Trophoblast cell (in vitro differentiated cells and primary cell): ENCODE measurements at regions not wholly inside any gene's neighbourhood (a gene's known extent, or its start where the extent isn't known, plus 50 kb on each side); places are given as distances from the start of the nearest gene placed in this dataset.

Experiments
- DNase-seq, 2 donors: peaks; one replicate each; pipeline ENCODE4 v3.0.0-alpha.2; 2016
- H2AFZ ChIP-seq: 2 replicates; pipeline ENCODE4 v1.6.1; 2013; ENCODE audit warnings: low read length, moderate library complexity, mild to moderate bottlenecking; ENCODE audit not compliant: insufficient read depth, poor library complexity
- H2AK5ac ChIP-seq: 2 replicates; pipeline ENCODE4 v1.6.1; 2013; ENCODE audit warnings: mild to moderate bottlenecking, low read length
- H2BK120ac ChIP-seq: 2 replicates; pipeline ENCODE4 v1.6.1; 2013; ENCODE audit warnings: low read length, mild to moderate bottlenecking, moderate library complexity; ENCODE audit not compliant: insufficient read depth, poor library complexity
- H2BK12ac ChIP-seq: 2 replicates; pipeline ENCODE4 v1.6.1; 2013; ENCODE audit warnings: mild to moderate bottlenecking, low read length, moderate library complexity
- H2BK5ac ChIP-seq: 2 replicates; pipeline ENCODE4 v1.6.1; 2013; ENCODE audit warnings: low read length, low read depth, moderate library complexity, mild to moderate bottlenecking; ENCODE audit not compliant: poor library complexity
- H3K14ac ChIP-seq: 2 replicates; pipeline ENCODE4 v1.6.1; 2013; ENCODE audit warnings: mild to moderate bottlenecking, low read length
- H3K18ac ChIP-seq: 2 replicates; pipeline ENCODE4 v1.6.1; 2013; ENCODE audit warnings: mild to moderate bottlenecking, low read length
- H3K23ac ChIP-seq: 2 replicates; pipeline ENCODE4 v1.6.1; 2013; ENCODE audit warnings: low read length
- H3K27ac ChIP-seq: 2 replicates; pipeline ENCODE4 v1.5.1; 2013; ENCODE audit warnings: low read depth, mild to moderate bottlenecking, inconsistent platforms, low read length, moderate library complexity
- H3K27me3 ChIP-seq: 2 replicates; pipeline ENCODE4 v1.6.1; 2013; ENCODE audit warnings: inconsistent platforms, mild to moderate bottlenecking, low read length, moderate library complexity; ENCODE audit not compliant: insufficient read depth
- H3K36me3 ChIP-seq, 2 experiments: 1 replicate in 1 of 2; 2 replicates in 1 of 2; pipeline ENCODE4 v1.6.1; 2013; ENCODE audit warnings: low read length in 2 of 2, mild to moderate bottlenecking in 2 of 2, moderate library complexity in 1 of 2; ENCODE audit not compliant: insufficient read depth in 2 of 2, control insufficient read depth in 1 of 2
- H3K4ac ChIP-seq: 2 replicates; pipeline ENCODE4 v1.6.1; 2013; ENCODE audit warnings: low read depth, mild to moderate bottlenecking, low read length, moderate library complexity
- H3K4me1 ChIP-seq, 2 experiments: 1 replicate in 1 of 2; 2 replicates in 1 of 2; pipeline ENCODE4 v1.6.1; 2013; ENCODE audit warnings: low read length in 2 of 2, mild to moderate bottlenecking in 2 of 2, moderate library complexity in 1 of 2; ENCODE audit not compliant: insufficient read depth in 2 of 2, control insufficient read depth in 1 of 2
- H3K4me2 ChIP-seq: 2 replicates; pipeline ENCODE4 v1.6.1; 2013; ENCODE audit warnings: inconsistent platforms, mild to moderate bottlenecking, low read length, moderate library complexity
- H3K4me3 ChIP-seq: 2 replicates; pipeline ENCODE4 v1.5.1; 2013; ENCODE audit warnings: mild to moderate bottlenecking, low read depth, low read length, inconsistent platforms
- H3K79me1 ChIP-seq: one replicate; pipeline ENCODE4 v1.6.1; 2013; ENCODE audit warnings: low read length
- H3K79me2 ChIP-seq: 2 replicates; pipeline ENCODE4 v1.6.1; 2013; ENCODE audit warnings: low read length, mild to moderate bottlenecking; ENCODE audit not compliant: control insufficient read depth, insufficient read depth, poor library complexity
- H3K9ac ChIP-seq: 2 replicates; pipeline ENCODE4 v1.6.1; 2013; ENCODE audit warnings: mild to moderate bottlenecking, low read length
- H3K9me3 ChIP-seq: 2 replicates; pipeline ENCODE4 v1.6.1; 2013; ENCODE audit warnings: low read depth, mild to moderate bottlenecking, control low read depth, inconsistent platforms, low read length; ENCODE audit not compliant: insufficient read depth
- H4K12ac ChIP-seq: 2 replicates; pipeline ENCODE4 v1.6.1; 2013; ENCODE audit warnings: low read depth, mild to moderate bottlenecking, low read length, moderate library complexity
- H4K8ac ChIP-seq: 2 replicates; pipeline ENCODE4 v1.6.1; 2013; ENCODE audit warnings: low read depth, mild to moderate bottlenecking, low read length, moderate library complexity
- H4K91ac ChIP-seq: one replicate; pipeline ENCODE4 v1.6.1; 2013; ENCODE audit warnings: low read depth, mild to moderate bottlenecking, low read length, moderate library complexity
- WGBS: extraction: QIAGEN DNeasy Blood & Tissue Kit; methylation state at CpG from one replicate; pipeline ENCODE4 v1.1.7; 2013; ENCODE audit warnings: missing lambda C conversion rate; ENCODE audit not compliant: insufficient read length, insufficient coverage; ENCODE audit errors: extremely low coverage; 5-methylcytosine and 5-hydroxymethylcytosine counted together

DNA sequence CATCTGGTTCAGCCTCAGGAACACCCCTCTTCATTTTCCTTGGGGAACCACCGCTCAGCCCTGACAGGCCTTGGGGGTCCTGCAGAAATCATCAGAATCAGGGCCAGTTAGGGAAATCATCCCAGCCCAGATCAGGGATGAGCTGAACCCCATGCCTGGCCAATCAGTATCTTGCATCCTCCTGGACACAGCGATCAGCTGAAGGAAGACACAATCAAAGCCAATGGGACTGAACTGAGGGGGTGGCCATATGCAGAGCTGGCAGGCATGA lies 395.4 kb downstream of the MATN1 start:
- H3K4ac ChIP-seq: no peak overlapping the region
- H3K36me3 ChIP-seq: no peaks in the 10 kb centered on the region
- H3K4me3 ChIP-seq: no peak overlapping the region
- H3K27ac ChIP-seq: no peak overlapping the region
- no CpG with 5 or more reads among the region's 2 CpGs for WGBS
- no peak overlapping the region for H4K8ac ChIP-seq
- H3K27me3 ChIP-seq: no peaks in the 10 kb centered on the region
- no peak overlapping the region for H3K14ac ChIP-seq
- H3K79me2 ChIP-seq: no peaks in the 10 kb centered on the region
- H2BK12ac ChIP-seq: no peak overlapping the region
- H3K9me3 ChIP-seq: no peaks in the 10 kb centered on the region
- no peaks in the 10 kb centered on the region for H3K79me1 ChIP-seq
- no peak overlapping the region for H2BK5ac ChIP-seq
- H4K91ac ChIP-seq: no peak overlapping the region
- H2AFZ ChIP-seq: no peak overlapping the region
- H3K18ac ChIP-seq: no peak overlapping the region
- no peak overlapping the region for H3K4me2 ChIP-seq
- H3K4me1 ChIP-seq: no peaks in the 10 kb centered on the region
- H2BK120ac ChIP-seq: no peak overlapping the region
- no peak overlapping the region for H3K23ac ChIP-seq
- no peak for DNase-seq
- H4K12ac ChIP-seq: no peak overlapping the region
- no peak overlapping the region for H3K9ac ChIP-seq
- H2AK5ac ChIP-seq: no peak overlapping the region

DNA sequence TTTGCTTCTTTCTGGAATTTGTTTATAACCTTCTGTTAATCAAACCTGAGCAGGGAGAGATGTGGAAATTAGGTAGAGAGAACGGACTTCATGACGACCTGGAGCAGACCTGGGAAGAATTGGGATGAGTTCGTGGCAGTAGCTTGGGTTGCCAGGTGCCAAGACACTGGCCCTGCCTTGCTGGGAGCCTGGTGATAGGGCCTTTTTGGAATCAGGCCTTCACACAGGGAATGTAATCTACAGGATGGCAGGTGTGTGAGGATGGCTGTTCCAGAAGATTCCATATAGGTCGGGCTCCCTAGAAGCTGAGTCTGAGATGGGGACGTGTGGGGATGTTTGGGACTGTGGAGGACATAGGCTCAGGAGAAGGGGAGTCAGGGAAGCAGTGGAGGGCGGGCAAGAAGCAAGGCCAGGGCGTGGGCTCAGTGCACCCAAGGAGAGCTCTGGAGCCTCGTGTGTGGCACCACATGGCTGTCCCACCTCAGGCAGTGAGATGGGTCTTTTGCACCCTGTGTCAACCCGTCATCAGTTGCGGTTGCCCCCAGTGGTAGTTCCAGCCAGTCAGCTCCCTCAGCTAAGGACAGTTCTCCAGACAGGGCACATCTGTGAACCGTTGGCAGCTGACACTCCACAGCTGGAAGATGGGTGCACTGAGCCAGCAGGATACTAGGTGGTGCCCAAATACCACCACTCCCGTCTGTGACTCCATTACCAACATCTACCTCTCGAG lies 395.9 kb downstream of the MATN1 start:
- no peak overlapping the region for H3K14ac ChIP-seq
- no peak overlapping the region for H4K91ac ChIP-seq
- H3K36me3 ChIP-seq: no peaks in the 10 kb centered on the region
- H3K4me2 ChIP-seq: no peak overlapping the region
- H3K4ac ChIP-seq: no peak overlapping the region
- H3K9me3 ChIP-seq: no peaks in the 10 kb centered on the region
- H3K4me3 ChIP-seq: no peak overlapping the region
- no peak overlapping the region for H2AK5ac ChIP-seq
- no peak overlapping the region for H2BK120ac ChIP-seq
- no peak overlapping the region for H2AFZ ChIP-seq
- no peak overlapping the region for H2BK12ac ChIP-seq
- H3K9ac ChIP-seq: no peak overlapping the region
- H4K12ac ChIP-seq: no peak overlapping the region
- no peaks in the 10 kb centered on the region for H3K4me1 ChIP-seq
- no peak overlapping the region for H3K18ac ChIP-seq
- H3K27ac ChIP-seq: no peak overlapping the region
- H3K27me3 ChIP-seq: no peaks in the 10 kb centered on the region
- H3K23ac ChIP-seq: no peak overlapping the region
- H3K79me2 ChIP-seq: no peaks in the 10 kb centered on the region
- no peak for DNase-seq
- no peaks in the 10 kb centered on the region for H3K79me1 ChIP-seq
- H2BK5ac ChIP-seq: no peak overlapping the region
- no CpG with 5 or more reads among the region's 13 CpGs for whole genome bisulfite sequencing
- H4K8ac ChIP-seq: no peak overlapping the region

DNA sequence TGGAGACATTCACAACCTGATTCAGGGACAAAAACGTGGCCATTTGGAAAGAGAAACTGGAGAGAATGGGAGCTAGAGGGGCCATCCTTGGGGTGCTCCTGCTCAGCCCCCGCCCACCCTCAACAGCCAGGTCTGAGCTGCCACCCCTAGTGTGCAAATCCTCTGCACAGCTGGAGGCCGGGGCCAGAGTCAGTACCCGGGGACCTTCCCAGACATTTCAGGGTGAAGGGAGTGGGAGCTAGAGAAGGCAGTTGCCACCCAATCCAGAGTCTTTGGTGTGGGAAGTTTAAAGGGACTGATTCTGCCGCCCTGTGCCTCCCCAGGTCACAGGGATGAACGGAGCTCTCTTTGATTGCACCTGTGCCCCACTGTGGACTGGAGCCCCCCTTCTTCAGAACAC lies 397.4 kb downstream of the MATN1 start:
- WGBS: no CpG with 5 or more reads among the region's 6 CpGs

DNA sequence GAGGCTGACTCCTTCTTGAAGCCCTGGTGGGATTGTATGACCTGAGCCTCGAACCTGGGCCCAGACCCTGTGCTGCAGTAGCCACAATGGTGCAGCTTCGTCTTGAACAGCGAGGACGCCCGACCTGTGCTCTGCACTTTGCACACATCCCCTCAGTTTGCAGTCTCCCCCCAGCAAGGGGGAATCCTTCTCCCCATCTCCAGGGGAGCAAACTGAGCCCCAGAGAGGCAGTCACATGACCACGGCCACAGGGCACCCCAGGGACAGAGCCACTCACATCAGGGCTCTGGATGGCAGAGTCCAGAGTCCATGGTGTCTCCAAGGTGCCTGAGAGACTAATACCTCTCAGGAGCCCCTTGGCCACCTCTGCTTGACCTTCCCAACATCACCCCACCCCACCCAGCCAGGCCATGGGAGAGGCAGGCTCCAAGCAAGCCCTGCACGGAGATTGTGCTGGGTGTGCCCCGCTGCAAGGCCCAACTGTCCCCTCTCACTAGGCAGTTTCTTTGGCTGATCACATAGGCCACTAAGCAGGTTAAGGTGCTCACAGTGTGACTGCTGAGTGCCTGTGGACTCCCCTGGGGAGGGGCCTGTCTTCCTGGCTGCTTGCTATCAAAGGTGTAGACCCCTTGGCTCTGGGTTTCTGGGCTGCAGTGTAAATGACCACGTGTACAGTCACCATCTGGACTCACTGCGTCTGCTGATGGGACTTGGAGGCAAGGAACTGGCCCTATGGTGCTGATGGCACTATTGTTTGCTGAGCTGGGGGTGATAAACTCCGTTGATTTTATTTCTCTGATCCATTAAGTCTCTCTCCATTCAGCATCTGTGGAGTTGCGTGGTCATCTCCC lies 398.1 kb downstream of the MATN1 start:
- DNase-seq: no peak
- H3K14ac ChIP-seq: no peak overlapping the region
- H3K4ac ChIP-seq: no peak overlapping the region
- H4K12ac ChIP-seq: no peak overlapping the region
- H2BK12ac ChIP-seq: no peak overlapping the region
- no peaks in the 10 kb centered on the region for H3K9me3 ChIP-seq
- no peaks in the 10 kb centered on the region for H3K79me1 ChIP-seq
- H3K36me3 ChIP-seq: no peaks in the 10 kb centered on the region
- H3K27ac ChIP-seq: no peak overlapping the region
- H3K79me2 ChIP-seq: no peaks in the 10 kb centered on the region
- H2AFZ ChIP-seq: no peak overlapping the region
- no peak overlapping the region for H3K18ac ChIP-seq
- H4K8ac ChIP-seq: no peak overlapping the region
- H3K4me1 ChIP-seq: no peaks in the 10 kb centered on the region
- H3K4me2 ChIP-seq: no peak overlapping the region
- no peaks in the 10 kb centered on the region for H3K27me3 ChIP-seq
- H2AK5ac ChIP-seq: no peak overlapping the region
- no peak overlapping the region for H4K91ac ChIP-seq
- H2BK5ac ChIP-seq: no peak overlapping the region
- no CpG with 5 or more reads among the region's 12 CpGs for WGBS
- H2BK120ac ChIP-seq: no peak overlapping the region
- no peak overlapping the region for H3K23ac ChIP-seq
- no peak overlapping the region for H3K4me3 ChIP-seq
- H3K9ac ChIP-seq: no peak overlapping the region

More for the DNA sequence above, 397.4 kb downstream of the MATN1 start:
- no peak overlapping the region for H2AFZ ChIP-seq
- no peaks in the 10 kb centered on the region for H3K27me3 ChIP-seq
- no peak overlapping the region for H2BK120ac ChIP-seq
- no peak overlapping the region for H3K14ac ChIP-seq
- DNase-seq: no peak
- H3K4me2 ChIP-seq: no peak overlapping the region
- no peak overlapping the region for H2BK12ac ChIP-seq
- H3K36me3 ChIP-seq: no peaks in the 10 kb centered on the region
- no peak overlapping the region for H3K23ac ChIP-seq
- H3K9ac ChIP-seq: no peak overlapping the region
- H4K91ac ChIP-seq: no peak overlapping the region
- H2AK5ac ChIP-seq: no peak overlapping the region
- H2BK5ac ChIP-seq: no peak overlapping the region
- H3K18ac ChIP-seq: no peak overlapping the region
- H3K4me3 ChIP-seq: no peak overlapping the region
- no peak overlapping the region for H3K27ac ChIP-seq
- no peak overlapping the region for H4K8ac ChIP-seq
- H3K79me2 ChIP-seq: no peaks in the 10 kb centered on the region
- no peaks in the 10 kb centered on the region for H3K9me3 ChIP-seq
- H3K4ac ChIP-seq: no peak overlapping the region
- no peaks in the 10 kb centered on the region for H3K4me1 ChIP-seq
- no peak overlapping the region for H4K12ac ChIP-seq
- H3K79me1 ChIP-seq: no peaks in the 10 kb centered on the region
